Epithelial cell of prostate (primary cell): ENCODE measurements at regions not wholly inside any gene's neighbourhood (a gene's known extent, or its start where the extent isn't known, plus 50 kb on each side); places are given as distances from the start of the nearest gene placed in this dataset.
"Not testable (repeated sequence)": the region's sequence is repeated elsewhere in the genome, so short reads cannot be mapped to it uniquely, and the experiment has no call there.

Experiments used
- DNase-seq: peaks from one replicate; pipeline ENCODE4 v3.0.0-alpha.2; 2011; ENCODE audit warnings: low read depth, low spot score
- H3K27ac ChIP-seq: fragments of 450-650 bp; 2 replicates; pipeline ENCODE4 v1.5.1; 2017; ENCODE audit warnings: mild to moderate bottlenecking

DNA sequence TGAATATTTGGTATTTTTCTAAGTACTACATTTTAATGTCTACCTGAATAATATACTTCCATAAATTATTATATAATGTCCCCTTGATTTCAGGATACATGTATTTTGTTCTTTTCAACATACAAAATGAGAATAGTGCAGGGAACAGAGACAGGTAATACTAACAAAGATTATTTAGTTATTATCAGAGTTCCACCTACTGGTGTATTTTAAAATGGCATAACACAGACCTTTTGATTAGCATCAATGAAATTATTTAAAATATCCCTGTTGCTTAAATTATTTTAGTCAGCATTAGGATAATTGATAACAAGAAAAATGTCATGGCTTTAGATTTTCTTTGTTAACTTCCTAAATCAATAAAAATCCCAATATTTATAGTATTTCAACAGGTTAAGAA is 184.0 kb downstream of the PRDM13 start:
- no peak overlapping the region for H3K27ac ChIP-seq
- no peak for DNase-seq

GRCh38 chr6:99801805-99802204 is 192.2 kb downstream of the MCHR2 start:
- DNase-seq, result no peak
- H3K27ac ChIP-seq, result no peak overlapping the region

- no peak for DNase-seq
- H3K27ac ChIP-seq, result no peak overlapping the region
Observed at GRCh38 chr6:99802396-99803031, 191.5 kb downstream of the MCHR2 start.

- no peak overlapping the region for H3K27ac ChIP-seq
- no peak for DNase-seq
Observed at GRCh38 chr6:99808992-99809391, 185.0 kb downstream of the MCHR2 start.

GRCh38 chr6:99810295-99810694 is 183.7 kb downstream of the MCHR2 start:
- H3K27ac ChIP-seq, result no peak overlapping the region
- no peak for DNase-seq

DNA sequence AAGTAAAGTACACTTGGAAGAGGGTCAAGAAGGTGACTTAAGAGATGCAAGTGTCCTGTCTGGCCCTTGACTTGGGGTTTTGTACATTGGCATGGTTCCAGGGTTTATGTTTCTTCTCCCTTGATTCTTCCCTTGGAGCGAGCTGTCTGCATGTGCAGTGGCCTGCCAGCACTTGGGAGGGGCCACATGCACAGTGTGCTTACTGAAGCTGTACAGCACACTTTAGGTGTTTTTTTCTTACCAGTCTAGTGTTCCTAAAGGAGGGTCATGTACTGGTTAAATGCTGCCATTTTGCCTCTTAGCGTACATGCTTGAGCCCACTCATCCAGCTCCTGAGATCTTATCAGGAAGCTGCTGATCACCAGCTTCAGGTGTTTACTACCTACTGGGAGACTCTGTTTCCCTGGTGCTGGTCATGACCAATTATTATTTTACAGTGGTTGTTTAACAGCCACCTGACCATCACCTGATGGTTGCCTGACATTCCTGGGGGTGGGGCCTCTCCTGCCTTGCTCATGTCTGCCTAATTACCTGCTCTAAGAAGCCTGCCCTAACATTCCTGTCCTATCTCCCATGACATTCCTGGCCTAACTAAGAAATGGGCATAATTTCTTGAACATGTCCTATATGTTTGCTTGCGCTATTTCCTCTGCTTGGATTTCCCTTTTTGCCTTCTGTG is 182.9 kb downstream of the MCHR2 start:
- no peak overlapping the region for H3K27ac ChIP-seq
- no peak for DNase-seq

- DNase-seq, result no peak
Observed at GRCh38 chr6:99811636-99812035, 182.4 kb downstream of the MCHR2 start.

DNA sequence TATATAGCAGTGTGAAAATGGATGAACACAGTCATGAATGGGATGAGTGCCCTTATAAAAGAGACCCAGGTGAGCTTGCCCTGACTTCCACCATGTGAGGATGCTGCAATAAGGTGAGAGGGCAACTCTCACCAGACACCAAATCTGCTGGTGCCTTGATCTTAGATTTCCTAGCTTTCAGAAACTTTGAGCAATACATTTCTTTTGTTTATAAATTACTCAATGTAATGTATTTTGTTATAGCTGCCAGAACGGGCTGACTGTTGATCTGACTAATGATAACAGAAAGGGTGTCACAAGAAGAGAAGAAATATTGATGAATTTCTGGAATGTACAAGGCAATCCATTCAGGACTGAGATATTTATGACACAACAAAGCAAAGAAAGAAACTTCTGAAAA is 180.5 kb downstream of the MCHR2 start:
- no peak for DNase-seq
- H3K27ac ChIP-seq, result no peak overlapping the region

More at GRCh38 chr6:99811636-99812035, 182.4 kb downstream of the MCHR2 start:
- H3K27ac ChIP-seq, result no peak overlapping the region

GRCh38 chr6:99814230-99814928 is 179.6 kb downstream of the MCHR2 start:
- DNase-seq, result no peak
- no peak overlapping the region for H3K27ac ChIP-seq

DNA sequence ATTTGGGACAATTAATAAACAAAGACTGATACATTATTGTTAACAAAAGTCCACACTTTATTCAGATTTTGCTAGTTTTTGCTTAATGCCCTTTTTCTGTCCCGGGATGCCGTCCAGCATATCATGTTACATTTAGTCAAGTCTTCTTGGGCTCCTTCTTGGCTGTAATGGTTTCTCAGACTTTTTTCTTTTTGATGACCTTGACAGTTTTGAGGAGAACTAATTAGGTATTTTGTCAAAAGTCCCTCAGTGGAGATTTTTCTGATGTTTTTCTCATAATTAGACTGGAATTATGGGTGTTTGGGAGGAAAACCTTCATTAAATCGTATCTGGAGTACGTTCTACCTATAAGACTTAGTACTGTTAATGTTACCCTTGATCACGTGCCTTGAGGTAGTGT is 177.2 kb downstream of the MCHR2 start:
- no peak for DNase-seq
- H3K27ac ChIP-seq, result no peak overlapping the region

DNA sequence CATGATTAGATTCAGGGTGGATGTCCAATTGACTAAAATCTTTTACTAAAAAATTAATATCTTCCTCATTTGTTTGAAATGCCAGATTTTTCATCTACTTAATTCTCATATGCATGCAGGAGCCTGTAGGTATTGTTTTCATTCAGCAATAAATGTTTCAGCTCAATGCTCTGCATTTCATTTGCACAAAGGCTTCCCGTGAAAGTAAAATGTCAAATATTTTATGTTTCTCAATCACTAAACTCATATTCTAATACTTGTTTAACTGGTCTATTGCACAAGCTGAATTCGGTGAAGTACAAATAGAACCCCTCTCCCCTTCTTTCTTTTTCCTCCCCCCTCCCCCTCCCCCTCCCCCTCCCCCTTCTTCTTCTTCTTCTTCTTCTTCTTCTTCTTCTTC is 175.9 kb downstream of the MCHR2 start:
- H3K27ac ChIP-seq, result no peak overlapping the region
- DNase-seq, result no peak

- no peak for DNase-seq
- H3K27ac ChIP-seq, result no peak overlapping the region
Observed at GRCh38 chr6:99819853-99820252, 174.2 kb downstream of the MCHR2 start.

- no peak for DNase-seq
- no peak overlapping the region for H3K27ac ChIP-seq
Observed at GRCh38 chr6:99821164-99821563, 172.9 kb downstream of the MCHR2 start.

DNA sequence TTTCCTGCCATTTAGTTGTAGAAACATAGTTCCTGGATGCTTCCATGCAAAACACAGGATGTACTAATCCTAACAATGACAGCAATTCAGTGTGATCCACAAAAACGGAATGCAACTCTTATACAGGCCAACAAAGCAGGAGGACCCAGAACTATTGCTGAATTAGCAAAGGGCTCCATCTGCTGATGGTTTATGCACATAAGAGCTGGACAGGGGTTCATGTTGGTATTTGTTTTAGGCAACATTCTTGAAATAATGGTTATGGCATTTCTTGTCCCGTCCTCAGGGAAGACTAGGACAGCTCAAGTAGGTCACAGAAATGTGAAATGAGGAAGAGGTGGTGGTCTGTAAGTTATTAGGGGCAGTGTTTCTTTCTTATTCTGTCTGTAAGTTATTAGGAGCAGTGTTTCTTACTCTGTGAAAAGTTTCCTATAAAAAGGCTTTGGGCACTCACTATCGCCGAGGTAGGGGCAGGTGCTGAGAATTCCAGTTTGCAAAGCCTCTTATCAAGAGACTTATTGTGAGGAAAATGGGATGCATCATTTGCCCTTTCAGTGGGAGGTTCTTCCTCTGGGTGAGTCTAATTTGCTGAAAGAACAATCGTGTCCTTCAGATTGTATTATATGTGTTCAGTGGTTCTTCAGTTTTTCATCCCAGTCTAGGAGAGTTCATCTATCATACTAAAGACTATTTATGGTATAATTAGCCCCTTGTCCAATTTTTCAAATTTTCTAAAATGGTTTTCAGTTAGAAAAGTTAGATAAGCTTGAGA is 171.1 kb downstream of the MCHR2 start:
- H3K27ac ChIP-seq, result peak overlapping the region; percentile 51
- DNase-seq, result no peak

DNA sequence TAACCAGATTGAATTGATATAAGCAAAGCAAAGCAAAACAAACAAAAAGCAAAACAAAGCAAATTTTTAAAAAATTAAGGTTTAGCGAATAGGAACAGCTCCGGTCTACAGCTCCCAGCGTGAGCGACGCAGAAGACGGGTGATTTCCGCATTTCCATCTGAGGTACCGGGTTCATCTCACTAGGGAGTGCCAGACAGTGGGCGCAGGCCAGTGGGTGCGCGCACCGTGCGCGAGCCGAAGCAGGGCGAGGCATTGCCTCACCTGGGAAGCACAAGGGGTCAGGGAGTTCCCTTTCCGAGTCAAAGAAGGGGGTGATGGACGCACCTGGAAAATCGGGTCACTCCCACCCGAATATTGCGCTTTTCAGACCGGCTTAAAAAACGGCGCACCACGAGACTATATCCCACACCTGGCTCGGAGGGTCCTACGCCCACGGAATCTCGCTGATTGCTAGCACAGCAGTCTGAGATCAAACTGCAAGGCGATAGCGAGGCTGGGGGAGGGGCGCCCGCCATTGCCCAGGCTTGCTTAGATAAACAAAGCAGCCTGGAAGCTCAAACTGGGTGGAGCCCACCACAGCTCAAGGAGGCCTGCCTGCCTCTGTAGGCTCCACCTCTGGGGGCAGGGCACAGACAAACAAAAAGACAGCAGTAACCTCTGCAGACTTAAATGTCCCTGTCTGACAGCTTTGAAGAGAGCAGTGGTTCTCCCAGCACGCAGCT is 170.3 kb downstream of the MCHR2 start:
- DNase-seq, result not testable (repeated sequence)
- H3K27ac ChIP-seq, result peak overlapping the region; percentile 51

DNA sequence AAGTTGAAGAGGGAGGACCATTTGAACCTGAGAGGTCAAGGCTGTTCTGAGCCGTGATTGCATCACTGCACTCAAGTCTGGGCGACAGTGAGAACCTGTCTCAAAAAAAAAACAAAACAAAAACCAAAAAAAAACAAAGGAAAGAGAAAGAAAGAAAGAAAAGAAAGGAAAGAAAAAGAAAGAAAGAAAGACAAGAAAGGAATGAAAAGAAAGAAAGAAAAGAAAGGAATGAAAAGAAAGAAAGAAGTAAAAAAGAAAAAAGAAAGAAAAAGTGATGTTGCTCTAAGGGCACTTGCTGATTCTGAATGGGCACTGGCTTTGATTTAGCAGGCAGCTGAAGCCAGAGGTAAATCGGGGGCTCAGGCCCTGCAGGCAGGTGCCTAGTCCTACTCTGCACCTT is 161.0 kb downstream of the MCHR2 start:
- DNase-seq, result no peak
- H3K27ac ChIP-seq, result no peak overlapping the region

DNA sequence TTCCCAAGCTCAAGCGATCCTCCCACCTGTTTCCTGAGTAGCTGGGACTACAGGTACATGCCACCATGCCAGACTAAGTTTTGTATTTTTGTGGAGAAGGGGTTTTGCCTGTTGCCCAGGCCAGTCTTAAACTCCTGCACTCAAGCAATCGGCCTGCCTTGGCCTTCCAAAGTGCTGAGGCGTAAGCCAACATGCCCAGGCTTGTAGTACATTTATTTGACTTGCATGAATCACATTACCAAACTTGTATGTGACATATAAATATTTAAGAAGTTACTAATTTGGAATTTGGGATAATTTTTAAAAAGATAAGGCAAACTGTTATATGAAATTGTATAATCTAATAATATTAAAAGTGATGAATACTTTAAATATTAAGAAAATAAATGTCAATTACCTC is 157.6 kb downstream of the MCHR2 start:
- peak; percentile 37 for DNase-seq

GRCh38 chr6:99838607-99839006 is 155.4 kb downstream of the MCHR2 start:
- H3K27ac ChIP-seq, result no peak overlapping the region
- DNase-seq, result no peak

More for the DNA sequence above, 157.6 kb downstream of the MCHR2 start:
- H3K27ac ChIP-seq, result peak overlapping the region; percentile 73

DNA sequence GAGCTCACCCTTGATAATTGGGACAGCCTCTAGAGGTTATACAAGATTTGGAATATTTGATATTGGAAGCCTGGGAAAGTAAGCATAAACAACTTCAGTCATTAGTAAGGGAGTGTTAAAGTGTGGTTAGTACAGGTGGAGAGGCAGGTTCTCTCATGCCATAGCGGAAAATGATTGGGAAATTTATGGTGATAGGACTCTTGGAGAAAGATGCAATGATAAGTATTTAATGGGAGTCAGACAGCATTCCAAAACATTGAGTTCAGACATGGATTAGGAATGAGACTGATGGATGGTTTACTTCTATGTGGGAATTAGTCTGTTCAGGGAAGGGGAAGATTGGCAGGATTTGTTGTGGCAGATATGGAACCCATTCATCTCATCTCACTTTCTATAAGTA is 152.7 kb downstream of the MCHR2 start:
- DNase-seq, result peak; percentile 2
- H3K27ac ChIP-seq, result no peak overlapping the region

DNA sequence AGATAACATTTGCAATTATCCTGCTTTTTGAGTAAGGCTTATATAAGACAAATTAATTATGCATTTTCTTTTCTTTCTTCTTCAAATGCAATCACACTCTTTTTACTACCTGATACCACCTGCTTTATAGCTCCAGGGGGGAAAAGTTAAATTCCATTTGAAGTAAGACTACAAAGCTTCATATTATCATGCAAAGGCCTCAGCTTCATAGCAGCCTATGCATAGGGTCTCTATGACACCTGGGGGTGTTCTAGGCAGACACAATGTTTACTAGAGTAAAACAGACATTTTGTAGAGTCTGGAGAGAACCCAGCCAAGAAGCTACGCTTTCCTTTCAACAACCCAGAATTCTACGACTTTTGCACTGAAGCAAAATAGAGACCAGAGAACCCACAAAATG is 148.0 kb downstream of the MCHR2 start:
- H3K27ac ChIP-seq, result no peak overlapping the region
- DNase-seq, result no peak
